ENCODE measurements at regions not wholly inside any gene's neighbourhood (a gene's known extent, or its start where the extent isn't known, plus 50 kb on each side); places are given as distances from the start of the nearest gene placed in this dataset.

GRCh38 chr12:59871779-59872178 is 275.9 kb downstream of the SLC16A7 start (continued):
- no peak for TF ChIP-seq CHD7 (IDR thresholded peaks at IDR 0.05; ENCODE audit: insufficient replicate concordance, low read length)
- TF ChIP-seq CHD1 (IDR thresholded peaks at IDR 0.05; ENCODE audit: low read depth, low read length) = no peak
- TF ChIP-seq PHF8 (conservative IDR thresholded peaks at IDR 0.05; ENCODE audit: low read depth, low read length) = no peak
- TF ChIP-seq HDAC2 (IDR thresholded peaks at IDR 0.05; ENCODE audit: borderline replicate concordance in 1 of 2, low read depth in 2 of 2, low read length in 2 of 2) = no peak
- no peak for TF ChIP-seq CEBPB (IDR thresholded peaks at IDR 0.05; ENCODE audit: low read depth, low read length)
